ENCODE measurements at regions not wholly inside any gene's neighbourhood (a gene's known extent, or its start where the extent isn't known, plus 50 kb on each side); places are given as distances from the start of the nearest gene placed in this dataset.
"Not testable (repeated sequence)": the region's sequence is repeated elsewhere in the genome, so short reads cannot be mapped to it uniquely, and the experiment has no call there.

- no peak overlapping the region for H3K27ac ChIP-seq
- no peak overlapping the region for H3K4me3 ChIP-seq
These were observed 386.5 kb upstream of the ATP11B start for GRCh38 chr3:182406786-182407185.

- Histone ChIP-seq H3K4me3 (no peak overlapping the region), H3K27ac (no peak overlapping the region)
These were observed 383.3 kb upstream of the ATP11B start for GRCh38 chr3:182410051-182410450.

- Histone ChIP-seq H3K27ac (peak overlapping the region in 1 of 21 experiments; percentile 7), H3K4me3 (no peak overlapping the region)
These were observed 381.2 kb upstream of the ATP11B start for GRCh38 chr3:182412066-182412465.

DNA sequence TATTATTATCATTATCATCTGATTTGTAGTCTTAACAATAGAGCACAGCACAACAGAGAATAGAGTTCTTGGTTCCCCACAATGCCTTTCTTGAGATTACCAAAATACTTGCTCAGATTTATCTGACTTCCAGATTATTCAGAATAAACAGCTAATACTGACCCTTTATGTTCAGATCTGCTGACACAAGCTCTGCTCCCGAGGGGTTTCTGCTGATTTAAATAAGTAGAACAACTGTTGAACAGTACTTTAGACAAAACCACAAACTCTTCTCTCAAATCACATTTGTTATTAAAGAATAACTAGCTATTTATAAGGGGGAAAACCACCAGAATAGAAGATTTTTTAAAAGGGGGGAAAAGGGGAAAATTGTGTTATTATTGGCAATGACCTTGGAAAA, 380.2 kb upstream of the ATP11B start:
- Histone ChIP-seq H3K4me3 (no peak overlapping the region), H3K27ac (no peak overlapping the region)

GRCh38 chr3:182413682-182414081, 379.6 kb upstream of the ATP11B start:
- no peak overlapping the region for H3K4me3 ChIP-seq
- no peak overlapping the region for H3K27ac ChIP-seq

- H3K27ac ChIP-seq, result no peak overlapping the region
These were observed 378.7 kb upstream of the ATP11B start for GRCh38 chr3:182414586-182414985.

DNA sequence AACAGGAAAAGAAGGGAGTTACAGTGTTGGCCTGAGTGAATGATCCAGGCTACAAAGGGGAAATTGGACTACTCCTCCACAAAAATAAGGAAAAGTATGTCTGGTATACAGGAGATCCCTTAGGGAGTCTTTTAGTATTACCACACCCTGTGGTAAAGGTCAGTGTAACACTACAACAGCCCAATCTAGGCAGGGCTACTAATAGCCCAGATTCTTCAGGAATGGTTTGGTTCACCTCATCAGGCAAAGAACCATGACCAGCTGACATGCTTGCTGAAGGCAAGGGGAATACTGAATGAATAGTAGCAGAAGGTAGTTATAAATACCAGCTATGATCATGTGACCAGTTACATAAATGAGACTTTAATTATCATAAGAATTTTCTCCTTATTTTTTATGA, 372.6 kb upstream of the ATP11B start:
- no peak overlapping the region for H3K27ac ChIP-seq
- H3K4me3 ChIP-seq, result no peak overlapping the region

More at GRCh38 chr3:182414586-182414985, 378.7 kb upstream of the ATP11B start:
- H3K4me3 ChIP-seq, result no peak overlapping the region

GRCh38 chr3:182424006-182424405, 369.3 kb upstream of the ATP11B start:
- H3K4me3 ChIP-seq, result no peak overlapping the region
- H3K27ac ChIP-seq, result no peak overlapping the region

DNA sequence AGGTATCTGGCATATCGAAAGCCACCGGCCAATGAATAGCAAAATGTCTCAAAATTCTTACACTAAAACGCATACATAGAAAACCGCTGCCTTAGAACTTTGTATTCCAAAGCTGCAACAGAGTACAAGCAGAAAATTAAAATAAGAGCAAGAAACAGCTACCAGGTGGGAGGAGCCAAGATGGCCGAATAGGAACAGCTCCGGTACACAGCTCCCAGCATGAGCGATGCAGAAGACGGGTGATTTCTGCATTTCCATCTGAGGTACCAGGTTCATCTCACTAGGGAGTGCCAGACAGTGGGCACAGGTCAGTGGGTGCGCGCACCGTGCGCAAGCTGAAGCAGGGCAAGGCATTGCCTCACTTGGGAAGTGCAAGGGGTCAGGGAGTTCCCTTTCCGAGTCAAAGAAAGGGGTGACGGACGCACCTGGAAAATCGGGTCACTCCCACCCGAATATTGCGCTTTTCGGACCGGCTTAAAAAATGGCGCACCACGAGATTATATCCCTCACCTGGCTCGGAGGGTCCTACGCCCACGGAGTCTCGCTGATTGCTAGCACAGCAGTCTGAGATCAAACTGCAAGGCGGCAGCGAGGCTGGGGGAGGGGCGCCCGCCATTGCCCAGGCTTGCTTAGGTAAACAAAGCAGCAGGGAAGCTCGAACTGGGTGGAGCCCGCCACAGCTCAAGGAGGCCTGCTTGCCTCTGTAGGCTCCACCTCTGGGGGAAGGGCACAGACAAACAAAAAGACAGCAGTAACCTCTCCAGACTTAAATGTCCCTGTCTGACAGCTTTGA, 367.2 kb upstream of the ATP11B start:
- not testable (repeated sequence) for H3K27ac ChIP-seq, H3K4me3 ChIP-seq

DNA sequence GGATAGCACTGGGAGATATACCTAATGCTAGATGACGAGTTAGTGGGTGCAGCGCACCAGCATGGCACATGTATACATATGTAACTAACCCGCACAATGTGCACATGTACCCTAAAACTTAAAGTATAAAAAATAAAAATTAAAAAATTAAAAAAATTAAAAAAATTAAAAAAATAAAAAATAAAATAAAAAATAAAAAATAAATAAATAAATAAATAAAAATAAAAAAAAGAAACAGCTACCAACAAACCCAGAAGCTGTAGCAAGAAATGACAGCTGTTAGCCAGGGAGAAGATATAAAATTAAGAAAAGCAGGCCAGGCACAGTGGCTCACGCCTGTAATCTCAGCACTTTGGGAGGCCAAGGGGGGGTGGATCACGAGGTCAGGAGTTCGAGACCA, 361.3 kb upstream of the ATP11B start:
- H3K27ac ChIP-seq, H3K4me3 ChIP-seq: not testable (repeated sequence)

DNA sequence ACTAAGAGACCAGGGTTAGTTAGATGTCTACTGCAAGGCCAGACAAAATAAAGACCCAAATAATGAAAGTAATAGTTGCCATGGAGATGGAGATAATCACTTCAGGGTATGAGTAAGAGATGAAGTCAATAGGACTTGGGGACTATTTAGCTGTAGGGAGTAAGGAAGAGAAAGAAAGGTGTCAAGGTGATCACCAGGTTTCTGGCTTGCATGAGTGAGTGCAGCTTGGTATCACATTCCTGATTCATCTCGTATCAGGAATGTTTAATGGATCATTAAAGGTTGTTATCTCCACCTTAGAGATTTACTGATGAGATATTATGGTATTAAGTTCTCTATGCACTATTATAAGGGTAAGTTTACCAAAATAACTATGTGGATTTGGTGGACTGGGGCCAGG, 357.4 kb upstream of the ATP11B start:
- H3K27ac ChIP-seq, result no peak overlapping the region
- no peak overlapping the region for H3K4me3 ChIP-seq

DNA sequence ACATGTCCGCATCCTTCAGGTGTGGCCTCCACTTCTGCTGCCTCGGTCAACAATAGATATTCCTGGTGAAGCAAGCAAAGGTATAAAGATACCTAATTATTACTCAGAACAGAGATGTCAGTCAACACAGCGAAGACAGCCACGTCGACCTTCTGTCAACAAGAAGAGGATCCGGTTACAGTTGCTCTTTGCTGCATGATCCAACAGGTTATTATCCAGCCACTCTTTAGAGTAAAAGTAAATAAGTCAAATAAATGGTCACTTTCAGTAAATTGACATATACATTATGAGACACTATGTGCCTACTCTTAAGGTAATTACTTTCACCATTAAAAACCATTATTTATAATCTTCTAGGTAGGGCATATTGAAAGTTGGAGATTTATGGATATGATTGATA, 356.8 kb upstream of the ATP11B start:
- Histone ChIP-seq H3K4me3 (no peak overlapping the region), H3K27ac (no peak overlapping the region)

DNA sequence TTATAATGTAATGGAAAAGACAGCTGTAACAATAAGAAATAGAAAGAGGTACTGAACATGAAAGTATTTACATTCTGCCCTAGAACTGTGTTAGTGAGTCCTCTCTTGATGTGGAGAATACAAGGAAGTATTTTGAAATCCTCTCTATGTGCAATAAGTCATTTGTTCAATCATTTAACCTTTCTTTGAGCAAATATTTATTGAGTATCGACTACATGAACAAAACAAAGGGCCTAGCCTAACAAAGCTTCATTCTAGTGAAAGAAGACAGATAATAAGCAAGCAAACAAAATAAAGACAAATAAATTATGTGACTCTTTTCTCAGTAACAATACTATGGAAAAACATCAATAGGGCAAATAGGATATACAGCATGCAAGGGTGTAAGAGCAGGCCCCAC, 354.9 kb upstream of the ATP11B start:
- Histone ChIP-seq H3K27ac (no peak overlapping the region), H3K4me3 (no peak overlapping the region)

GRCh38 chr3:182440101-182440500, 353.2 kb upstream of the ATP11B start:
- H3K4me3 ChIP-seq, result no peak overlapping the region
- H3K27ac ChIP-seq, result no peak overlapping the region

DNA sequence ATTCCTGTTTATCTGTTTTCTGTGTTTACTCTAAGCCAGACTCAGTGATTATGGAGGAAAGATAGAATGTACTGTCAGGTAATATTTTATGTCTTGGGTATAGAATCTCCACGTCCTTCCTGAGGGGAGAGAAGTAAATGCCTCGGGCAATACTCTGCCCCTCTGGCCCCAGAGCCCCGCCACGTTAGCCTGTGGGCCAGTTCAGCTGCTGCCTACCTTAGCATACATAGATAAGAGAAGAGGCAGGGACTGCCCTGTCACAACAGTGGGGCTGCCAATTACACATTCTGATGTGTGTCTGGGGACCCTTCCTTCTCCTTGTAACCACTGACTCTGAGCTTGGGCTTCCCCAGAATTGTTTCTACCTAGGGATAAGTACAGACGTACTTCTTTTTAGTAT, 347.7 kb upstream of the ATP11B start:
- no peak overlapping the region for H3K27ac ChIP-seq
- H3K4me3 ChIP-seq, result no peak overlapping the region

- Histone ChIP-seq H3K27ac (no peak overlapping the region), H3K4me3 (no peak overlapping the region)
These were observed 342.1 kb upstream of the ATP11B start for GRCh38 chr3:182450942-182451787.

DNA sequence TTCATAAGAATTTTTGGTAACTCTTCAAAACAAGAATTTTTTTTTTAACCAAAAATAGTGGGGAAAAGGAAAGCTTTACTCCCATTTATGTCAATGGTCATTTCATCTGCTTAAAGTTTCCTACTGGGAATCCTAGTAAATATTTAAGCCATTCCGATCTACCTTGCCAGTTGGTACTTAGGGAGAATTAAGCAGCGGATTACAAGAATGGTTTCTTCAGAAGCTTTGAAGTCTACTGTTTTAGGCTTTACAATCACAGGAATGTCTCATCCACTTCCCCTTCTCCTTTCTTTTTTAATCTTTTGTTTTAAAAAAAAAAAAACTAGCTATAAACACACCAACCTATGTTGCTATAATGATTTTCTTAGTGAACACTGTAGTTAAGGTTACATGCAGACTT, 341.4 kb upstream of the ATP11B start:
- H3K27ac ChIP-seq, result no peak overlapping the region
- no peak overlapping the region for H3K4me3 ChIP-seq

- H3K27ac ChIP-seq, result no peak overlapping the region
- no peak overlapping the region for H3K4me3 ChIP-seq
These were observed 338.3 kb upstream of the ATP11B start for GRCh38 chr3:182455011-182455410.

- H3K4me3 ChIP-seq, result no peak overlapping the region
- H3K27ac ChIP-seq, result no peak overlapping the region
These were observed 333.0 kb upstream of the ATP11B start for GRCh38 chr3:182460303-182460702.

GRCh38 chr3:182462152-182462551, 331.2 kb upstream of the ATP11B start:
- no peak overlapping the region for H3K4me3 ChIP-seq
- no peak overlapping the region for H3K27ac ChIP-seq

DNA sequence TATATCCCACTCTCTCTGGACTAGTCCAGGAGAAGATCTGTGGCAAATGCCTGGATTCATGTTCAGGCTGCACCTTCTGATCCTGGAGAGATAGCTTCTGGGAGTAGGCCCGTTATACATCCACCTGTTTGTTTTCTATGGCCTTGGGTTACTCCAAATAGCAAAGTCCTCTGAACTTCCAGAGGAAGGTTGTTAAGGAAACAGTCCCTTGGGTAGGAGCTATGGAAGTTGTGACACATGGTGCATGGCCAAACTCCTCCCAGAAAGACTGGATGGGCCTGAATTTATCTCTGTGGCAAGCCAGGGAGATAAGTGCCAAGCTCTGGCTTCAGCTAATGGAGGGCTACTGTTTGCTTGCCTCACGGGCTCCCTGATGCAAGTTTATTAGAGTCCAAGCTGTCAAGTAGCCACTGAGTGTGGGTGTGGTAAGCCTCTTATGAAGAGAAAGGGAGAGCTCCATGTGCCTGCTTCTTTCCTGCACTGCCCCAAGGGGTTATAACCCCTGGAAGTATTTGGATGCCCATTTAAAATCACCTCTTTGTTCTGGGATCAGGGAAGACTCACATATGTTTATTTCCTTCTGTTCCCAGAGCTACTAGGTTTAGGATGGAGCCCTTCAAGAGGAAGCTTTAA, 328.7 kb upstream of the ATP11B start:
- no peak overlapping the region for H3K27ac ChIP-seq
- no peak overlapping the region for H3K4me3 ChIP-seq
